Parathyroid adenoma (tissue), 2 donors: ENCODE measurements at regions not wholly inside any gene's neighbourhood (a gene's known extent, or its start where the extent isn't known, plus 50 kb on each side); places are given as distances from the start of the nearest gene placed in this dataset.

Source experiments
- H2AFZ ChIP-seq: fragments of 300-600 bp; sonication (generic); one replicate; pipeline ENCODE4 v1.7.0; 2017; ENCODE audit warnings: antibody characterized with exemption, mild to moderate bottlenecking
- H3K27ac ChIP-seq: fragments of 300-600 bp; sonication (generic); one replicate; pipeline ENCODE4 v1.7.0; 2017
- H3K27me3 ChIP-seq: fragments of 300-600 bp; sonication (generic); one replicate; pipeline ENCODE4 v1.7.0; 2017; ENCODE audit warnings: low read length; ENCODE audit not compliant: control insufficient read depth, insufficient read depth
- H3K36me3 ChIP-seq: fragments of 300-600 bp; sonication (generic); one replicate; pipeline ENCODE4 v1.7.0; 2017; ENCODE audit warnings: low read length; ENCODE audit not compliant: control insufficient read depth, insufficient read depth
- H3K4me1 ChIP-seq: fragments of 300-600 bp; sonication (generic); one replicate; pipeline ENCODE4 v1.7.0; 2017; ENCODE audit warnings: control low read depth
- H3K4me2 ChIP-seq: fragments of 300-600 bp; sonication (generic); one replicate; pipeline ENCODE4 v1.7.0; 2017; ENCODE audit warnings: low read length
- H3K4me3 ChIP-seq: fragments of 300-600 bp; sonication (generic); one replicate; pipeline ENCODE4 v1.7.0; 2017; ENCODE audit warnings: low read depth, low read length
- H3K79me2 ChIP-seq: fragments of 300-600 bp; sonication (generic); one replicate; pipeline ENCODE4 v1.7.0; 2017; ENCODE audit warnings: control low read depth
- H3K9ac ChIP-seq: fragments of 300-600 bp; sonication (generic); one replicate; pipeline ENCODE4 v1.7.0; 2017; ENCODE audit warnings: mild to moderate bottlenecking
- H3K9me3 ChIP-seq: fragments of 300-600 bp; sonication (generic); one replicate; pipeline ENCODE4 v1.7.0; 2017; ENCODE audit warnings: low read length; ENCODE audit not compliant: control insufficient read depth
- CTCF ChIP-seq: fragments of 300-600 bp; sonication (generic); IDR thresholded peaks from one replicate; pipeline ENCODE4 v1.7.0; 2017; ENCODE audit warnings: antibody characterized with exemption, mild to moderate bottlenecking
- donor health status: primary hyperparathyroidism.

GRCh38 chr7:119522263-119522662 is 750.7 kb upstream of the KCND2 start:
- TF ChIP-seq CTCF, result no peak
- H3K4me2 ChIP-seq, result no peak overlapping the region
- no peaks in the 10 kb centered on the region for H3K4me1 ChIP-seq

DNA sequence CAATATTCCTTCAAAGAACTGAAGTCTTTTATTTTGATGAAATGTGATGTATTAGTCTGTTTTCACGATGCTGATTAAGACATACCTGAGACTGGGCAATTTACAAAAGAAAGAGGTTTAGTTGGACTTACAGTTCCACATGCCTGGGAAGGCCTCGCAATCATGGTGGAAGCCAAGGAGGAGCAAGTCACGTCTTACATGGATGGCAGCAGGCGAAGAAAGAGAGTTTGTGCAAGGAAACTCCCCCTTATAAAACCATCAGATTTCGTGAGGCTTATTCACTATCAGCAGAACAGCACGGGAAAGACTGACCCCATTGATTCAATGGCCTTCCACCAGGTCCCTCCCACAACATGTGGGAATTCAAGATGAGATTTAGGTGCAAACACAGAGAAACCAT is 750.3 kb upstream of the KCND2 start:
- H3K4me2 ChIP-seq, result no peak overlapping the region
- no peak overlapping the region for H3K9ac ChIP-seq
- no peak overlapping the region for H2AFZ ChIP-seq
- TF ChIP-seq CTCF, result no peak
- H3K36me3 ChIP-seq, result no peaks in the 10 kb centered on the region
- H3K27me3 ChIP-seq, result no peaks in the 10 kb centered on the region
- H3K27ac ChIP-seq, result no peak overlapping the region
- no peaks in the 10 kb centered on the region for H3K79me2 ChIP-seq
- no peaks in the 10 kb centered on the region for H3K4me1 ChIP-seq
- H3K4me3 ChIP-seq, result no peak overlapping the region
- H3K9me3 ChIP-seq, result peaks cover 3% of the 10 kb centered on the region

More at GRCh38 chr7:119522263-119522662, 750.7 kb upstream of the KCND2 start:
- no peak overlapping the region for H3K9ac ChIP-seq
- no peak overlapping the region for H2AFZ ChIP-seq
- no peaks in the 10 kb centered on the region for H3K27me3 ChIP-seq
- H3K79me2 ChIP-seq, result no peaks in the 10 kb centered on the region
- H3K36me3 ChIP-seq, result no peaks in the 10 kb centered on the region
- no peak overlapping the region for H3K27ac ChIP-seq
- peaks cover 3% of the 10 kb centered on the region for H3K9me3 ChIP-seq
- H3K4me3 ChIP-seq, result no peak overlapping the region

DNA sequence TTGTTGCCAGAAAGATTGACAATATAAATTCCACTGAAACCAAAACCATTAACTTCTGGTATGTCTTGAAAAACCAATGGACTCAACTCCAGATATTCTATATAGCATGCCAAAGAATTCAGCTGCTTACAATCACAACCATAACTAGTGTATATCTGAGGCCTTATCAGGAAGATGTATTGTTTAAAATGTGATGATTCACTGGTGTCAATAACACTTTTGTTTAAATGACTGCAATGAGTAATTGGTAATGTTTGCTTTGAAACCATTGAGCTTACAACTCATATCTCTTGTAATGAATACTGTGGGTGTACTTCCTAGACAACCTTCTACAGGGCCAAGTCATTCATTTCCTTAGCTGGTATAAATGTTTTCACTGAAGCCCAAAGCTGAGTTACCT is 727.9 kb upstream of the KCND2 start:
- H3K4me1 ChIP-seq, result no peaks in the 10 kb centered on the region
- H2AFZ ChIP-seq, result no peak overlapping the region
- H3K4me3 ChIP-seq, result no peak overlapping the region
- H3K27me3 ChIP-seq, result no peaks in the 10 kb centered on the region
- no peaks in the 10 kb centered on the region for H3K79me2 ChIP-seq
- no peak for TF ChIP-seq CTCF
- no peak overlapping the region for H3K9ac ChIP-seq
- no peaks in the 10 kb centered on the region for H3K9me3 ChIP-seq
- H3K36me3 ChIP-seq, result no peaks in the 10 kb centered on the region
- no peak overlapping the region for H3K4me2 ChIP-seq
- H3K27ac ChIP-seq, result no peak overlapping the region

DNA sequence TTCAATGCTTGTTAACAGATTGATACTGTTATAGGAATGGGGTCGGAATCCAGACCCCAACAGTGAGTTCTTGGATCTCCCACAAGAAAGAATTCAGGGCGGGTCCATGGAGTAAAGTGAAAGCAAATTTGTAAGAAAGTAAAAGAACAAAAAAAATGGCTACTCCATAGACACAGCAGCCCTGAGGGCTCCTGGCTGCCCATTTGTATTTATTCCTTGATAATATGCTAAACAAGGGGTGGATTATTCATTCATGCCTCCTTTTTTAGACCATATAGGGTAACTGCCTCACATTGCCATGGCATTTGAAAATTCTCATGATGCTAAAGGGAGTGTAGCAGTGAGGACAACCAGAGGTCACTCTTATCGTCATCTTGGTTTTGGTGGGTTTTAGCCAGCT is 717.2 kb upstream of the KCND2 start:
- Histone ChIP-seq H3K9ac (no peak overlapping the region), H3K79me2 (no peaks in the 10 kb centered on the region), H3K27me3 (no peaks in the 10 kb centered on the region), H3K9me3 (no peaks in the 10 kb centered on the region), H2AFZ (no peak overlapping the region), H3K36me3 (no peaks in the 10 kb centered on the region), H3K4me1 (no peaks in the 10 kb centered on the region), H3K4me3 (no peak overlapping the region), H3K27ac (no peak overlapping the region), H3K4me2 (no peak overlapping the region)
- no peak for TF ChIP-seq CTCF

GRCh38 chr7:119556436-119556835 is 716.5 kb upstream of the KCND2 start:
- H3K4me2 ChIP-seq, result no peak overlapping the region
- no peaks in the 10 kb centered on the region for H3K36me3 ChIP-seq
- no peak overlapping the region for H2AFZ ChIP-seq
- no peaks in the 10 kb centered on the region for H3K27me3 ChIP-seq
- no peaks in the 10 kb centered on the region for H3K4me1 ChIP-seq
- no peak for TF ChIP-seq CTCF
- no peaks in the 10 kb centered on the region for H3K79me2 ChIP-seq
- H3K9ac ChIP-seq, result no peak overlapping the region
- no peaks in the 10 kb centered on the region for H3K9me3 ChIP-seq
- no peak overlapping the region for H3K4me3 ChIP-seq
- H3K27ac ChIP-seq, result no peak overlapping the region
